ENCODE measurements at regions not wholly inside any gene's neighbourhood (a gene's known extent, or its start where the extent isn't known, plus 50 kb on each side); places are given as distances from the start of the nearest gene placed in this dataset.
"Not testable (repeated sequence)": the region's sequence is repeated elsewhere in the genome, so short reads cannot be mapped to it uniquely, and the experiment has no call there.

- DNase-seq (ENCODE audit: extremely low read depth, low read depth): not testable (repeated sequence)
These were observed 59.4 kb upstream of the LHX5 start for GRCh38 chr12:113531073-113531472.

GRCh38 chr12:113528606-113529293, 57.1 kb upstream of the LHX5 start:
- no peak for DNase-seq (ENCODE audit: extremely low read depth, low read depth)

GRCh38 chr12:113525066-113525465, 53.4 kb upstream of the LHX5 start:
- no peak for DNase-seq (ENCODE audit: extremely low read depth, low read depth)

- no peak for DNase-seq (ENCODE audit: extremely low read depth, low read depth)
These were observed 52.8 kb upstream of the LHX5 start for GRCh38 chr12:113524495-113524894.

GRCh38 chr12:113521708-113522107, 50.0 kb upstream of the LHX5 start:
- no peak for DNase-seq (ENCODE audit: extremely low read depth, low read depth)

All from NCI-H460 (cell line).